Kidney tubule cell (primary cell): ENCODE measurements at regions not wholly inside any gene's neighbourhood (a gene's known extent, or its start where the extent isn't known, plus 50 kb on each side); places are given as distances from the start of the nearest gene placed in this dataset.

Source experiments
- DNase-seq: peaks from one replicate; pipeline ENCODE4 v3.0.0-alpha.2; 2018; ENCODE audit warnings: low spot score

DNA sequence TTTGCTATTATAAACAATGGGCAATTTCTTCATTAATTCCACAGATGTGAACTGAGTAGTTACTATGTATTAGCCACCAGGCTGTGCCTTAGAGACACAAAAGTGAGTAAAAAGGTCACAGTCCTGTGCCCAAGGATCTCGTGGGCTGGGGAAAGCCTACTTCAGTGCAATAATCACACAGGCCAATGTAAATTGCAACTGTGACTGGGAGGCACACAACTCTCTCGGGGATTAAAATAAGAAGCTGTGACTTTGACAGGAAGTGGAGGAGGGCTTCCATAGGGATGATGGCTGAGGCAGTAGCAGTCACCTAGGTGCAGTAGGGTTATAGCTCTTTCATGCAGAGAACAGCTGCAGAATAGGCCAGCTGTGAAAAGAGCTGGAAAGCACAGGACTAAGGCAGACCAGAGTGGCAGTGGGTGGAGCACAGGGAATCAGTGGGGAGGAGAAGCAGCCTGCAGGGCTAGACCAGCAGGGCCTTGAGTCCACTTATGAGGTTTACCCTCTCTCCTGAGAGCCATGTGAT, 121.9 kb downstream of the MAB21L3 start:
- peak; percentile 37 for DNase-seq

DNA sequence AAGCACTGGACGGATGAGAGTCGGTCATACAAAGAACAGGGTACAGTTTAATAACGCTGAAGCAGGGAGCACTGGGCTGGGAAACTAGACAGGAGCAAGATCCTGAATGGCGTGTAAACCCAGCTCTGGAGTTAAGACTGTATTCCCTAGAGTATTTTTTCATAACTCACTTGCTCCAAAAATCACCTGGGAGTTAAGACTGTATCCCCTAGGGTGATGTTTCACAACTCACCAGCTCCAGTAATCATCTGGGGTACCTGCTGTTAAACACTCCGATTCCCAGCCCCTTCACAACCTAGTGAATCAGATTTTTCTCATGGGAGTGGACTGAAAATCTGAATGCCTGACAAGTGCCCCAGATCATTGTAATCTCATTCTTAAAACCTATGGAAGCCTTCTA, 123.2 kb downstream of the MAB21L3 start:
- no peak for DNase-seq

DNA sequence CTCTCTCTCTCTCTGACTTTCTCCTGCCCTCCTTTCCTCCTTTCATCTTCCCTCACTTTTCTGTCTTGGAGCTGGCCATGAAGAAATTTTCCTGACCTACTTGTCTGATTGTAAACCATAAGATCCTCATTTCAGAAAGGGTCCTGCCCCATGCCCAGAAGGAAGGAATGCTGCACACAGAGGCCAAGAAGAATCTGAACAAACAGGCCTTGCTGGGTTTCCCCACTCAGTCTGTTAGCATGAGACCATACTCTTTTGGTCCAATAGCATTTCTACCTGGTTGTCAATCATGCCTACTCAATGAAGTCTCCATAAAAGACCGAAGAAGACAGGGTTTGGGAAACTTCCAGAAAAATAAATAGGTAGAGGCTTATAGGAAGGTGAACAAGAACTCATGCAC, 128.7 kb downstream of the MAB21L3 start:
- DNase-seq: no peak

DNA sequence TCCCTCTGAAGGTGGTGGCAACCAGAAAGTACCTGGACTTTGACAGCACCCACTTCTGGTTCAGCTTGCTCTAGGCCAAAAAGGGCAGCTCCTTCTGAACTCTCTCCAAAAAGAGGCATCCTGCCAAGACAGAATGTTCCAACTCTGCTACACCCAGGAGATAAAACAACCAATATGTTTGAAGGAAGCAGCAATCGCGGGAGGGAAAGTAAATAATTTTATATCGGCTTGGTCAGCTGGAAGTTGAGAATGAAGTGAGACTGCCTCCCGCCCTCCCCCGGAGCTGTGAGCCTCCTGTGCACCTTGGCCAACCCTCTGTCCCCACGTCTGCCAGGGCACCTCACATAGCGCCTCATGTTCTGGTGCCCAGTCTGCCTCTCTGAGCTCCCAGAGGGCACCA, 130.3 kb upstream of the ATP1A1 start:
- DNase-seq: no peak

DNA sequence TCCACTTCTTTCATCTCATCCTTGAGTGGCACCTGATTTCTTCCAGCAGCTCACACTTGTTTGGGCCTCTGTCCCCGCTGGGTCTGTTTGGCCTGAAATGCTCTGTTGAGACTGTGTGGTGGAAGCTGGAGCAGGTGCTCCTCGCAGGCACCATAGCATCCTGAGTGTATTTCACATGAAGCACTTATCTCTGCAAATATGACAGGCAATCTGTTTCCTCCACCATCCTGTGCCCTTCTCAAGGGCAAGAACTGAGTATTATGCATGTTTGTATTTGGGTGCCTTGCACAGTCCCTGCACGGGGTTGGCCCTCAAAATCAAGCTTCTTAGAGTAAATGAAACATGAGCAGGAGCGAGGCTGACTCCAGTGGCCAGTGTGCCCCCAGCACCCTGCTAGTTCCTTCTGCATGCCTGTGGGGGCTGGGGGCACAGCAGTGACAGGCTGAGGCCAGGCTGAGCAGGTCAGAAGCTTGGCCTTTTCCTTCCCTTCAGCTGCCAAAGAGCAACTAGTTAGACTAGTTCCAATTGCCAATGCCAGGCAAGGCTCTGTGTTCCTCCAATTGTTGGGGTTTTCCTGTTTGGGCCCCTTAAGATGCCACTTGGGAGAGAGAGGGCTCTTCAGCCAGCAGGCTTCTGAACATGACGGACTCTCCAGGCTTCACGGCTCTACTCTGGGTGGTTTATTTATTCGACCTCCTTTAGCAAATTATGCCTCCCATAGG, 129.6 kb upstream of the ATP1A1 start:
- DNase-seq: no peak

DNA sequence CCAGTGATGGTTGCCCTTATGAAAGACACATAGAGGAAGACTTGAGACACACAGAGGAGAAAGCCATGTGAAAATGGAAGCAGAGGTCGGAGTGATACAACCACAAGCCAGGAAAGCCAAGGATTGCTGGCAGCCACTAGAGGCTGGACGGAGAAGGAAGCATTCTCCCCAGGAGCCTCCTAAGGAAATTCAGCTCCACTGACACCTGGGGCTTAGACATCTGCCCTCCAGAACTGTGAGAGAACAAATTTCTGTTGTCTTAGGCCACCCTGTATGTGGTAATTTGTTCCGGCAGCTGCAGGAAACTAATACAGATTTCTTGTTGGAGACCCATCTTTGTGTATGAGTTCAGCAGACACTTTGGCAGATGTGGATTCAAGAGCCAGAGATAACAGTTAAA, 126.9 kb upstream of the ATP1A1 start:
- DNase-seq: no peak

DNA sequence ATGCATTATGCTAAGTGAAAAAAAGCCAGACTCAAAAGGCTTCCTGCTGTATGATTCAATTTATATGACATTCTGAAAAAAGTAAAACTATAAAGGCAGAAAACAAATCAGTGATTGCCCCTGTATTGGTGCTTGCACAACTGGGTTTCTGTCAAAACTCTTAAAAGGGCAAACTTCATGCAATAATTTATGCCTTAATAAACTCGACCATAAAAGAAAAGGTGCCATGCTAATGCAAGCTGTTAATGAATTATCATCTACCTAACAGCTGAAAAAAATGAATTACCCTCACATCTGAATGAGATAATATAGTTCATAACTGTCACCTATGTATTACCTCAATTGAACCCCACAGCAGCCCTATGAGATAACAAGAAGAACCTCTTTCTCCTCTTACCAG, 120.8 kb upstream of the ATP1A1 start:
- no peak for DNase-seq

DNA sequence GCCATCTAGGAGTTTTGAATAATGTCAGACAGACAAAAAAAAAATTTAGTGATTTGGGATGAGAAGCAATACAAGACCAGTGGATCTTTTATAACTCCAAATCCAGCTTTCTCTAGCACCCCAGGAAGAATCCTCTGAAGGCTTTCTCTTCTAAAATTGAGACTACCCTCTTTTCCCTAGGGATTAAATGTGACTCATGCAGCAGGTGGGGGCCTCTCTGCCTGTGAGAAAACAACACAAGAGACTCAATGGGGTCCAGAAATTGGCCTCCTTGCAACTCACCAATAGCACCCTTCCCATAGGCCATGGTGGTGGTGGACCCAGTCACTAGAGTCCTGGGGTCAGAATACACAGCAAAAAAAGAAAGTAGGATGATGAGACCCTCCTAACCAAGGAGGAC, 120.3 kb upstream of the ATP1A1 start:
- no peak for DNase-seq

DNA sequence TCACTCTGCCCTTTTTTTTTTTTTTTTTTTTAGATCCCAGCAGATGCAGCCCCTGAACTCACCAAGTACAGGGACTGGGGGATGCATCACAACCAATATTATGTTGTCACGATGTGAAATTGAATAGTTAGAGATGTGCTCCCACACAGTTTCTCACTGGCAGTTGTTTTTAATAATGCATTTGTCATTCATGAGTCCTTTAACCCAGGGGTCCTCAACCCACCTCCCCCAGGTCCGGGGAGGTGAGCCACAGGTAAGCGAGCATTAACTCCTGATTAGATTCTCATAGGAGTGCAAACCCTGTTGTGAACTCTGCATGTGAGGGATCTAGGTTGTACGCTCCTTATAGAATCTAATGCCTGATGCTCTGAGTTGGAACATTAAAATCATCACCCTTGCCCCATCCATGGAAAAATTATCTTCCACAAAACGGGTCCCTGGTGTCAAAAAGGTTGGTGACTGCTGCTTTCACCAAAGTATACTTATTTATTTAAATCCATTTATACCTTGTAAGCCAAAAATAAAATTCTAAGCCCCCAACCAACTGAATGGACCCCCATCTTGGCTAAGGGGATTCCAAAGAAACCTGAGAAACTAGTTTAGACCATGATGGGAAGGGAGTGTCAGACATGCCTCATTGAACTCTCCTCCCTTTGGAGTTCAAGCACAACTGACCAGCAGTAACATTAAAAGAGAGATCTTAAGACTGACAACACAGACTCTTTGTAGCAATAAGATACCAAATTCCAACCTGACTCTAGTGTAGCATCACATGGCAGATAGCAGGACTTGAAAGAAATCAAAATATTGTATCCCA, 119.3 kb upstream of the ATP1A1 start:
- no peak for DNase-seq

DNA sequence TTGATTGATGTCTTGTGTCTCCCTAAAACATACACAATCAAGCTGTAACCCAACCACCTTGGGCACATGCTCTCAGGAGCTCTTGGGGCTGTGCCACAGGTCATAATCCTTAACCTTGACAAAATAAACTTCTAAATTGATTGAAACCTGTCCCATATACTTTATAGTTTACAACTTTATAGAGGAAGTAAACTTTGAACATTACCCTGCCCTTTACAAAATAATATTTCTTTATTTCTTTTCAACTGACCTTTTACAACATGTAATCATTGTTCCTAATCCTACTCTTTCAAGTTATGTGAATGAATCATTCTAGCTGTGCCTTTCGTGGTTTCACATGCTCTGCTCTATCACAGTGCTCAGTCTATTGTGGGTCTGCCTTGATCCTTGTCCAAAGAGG, 118.3 kb upstream of the ATP1A1 start:
- DNase-seq: peak; percentile 41

DNA sequence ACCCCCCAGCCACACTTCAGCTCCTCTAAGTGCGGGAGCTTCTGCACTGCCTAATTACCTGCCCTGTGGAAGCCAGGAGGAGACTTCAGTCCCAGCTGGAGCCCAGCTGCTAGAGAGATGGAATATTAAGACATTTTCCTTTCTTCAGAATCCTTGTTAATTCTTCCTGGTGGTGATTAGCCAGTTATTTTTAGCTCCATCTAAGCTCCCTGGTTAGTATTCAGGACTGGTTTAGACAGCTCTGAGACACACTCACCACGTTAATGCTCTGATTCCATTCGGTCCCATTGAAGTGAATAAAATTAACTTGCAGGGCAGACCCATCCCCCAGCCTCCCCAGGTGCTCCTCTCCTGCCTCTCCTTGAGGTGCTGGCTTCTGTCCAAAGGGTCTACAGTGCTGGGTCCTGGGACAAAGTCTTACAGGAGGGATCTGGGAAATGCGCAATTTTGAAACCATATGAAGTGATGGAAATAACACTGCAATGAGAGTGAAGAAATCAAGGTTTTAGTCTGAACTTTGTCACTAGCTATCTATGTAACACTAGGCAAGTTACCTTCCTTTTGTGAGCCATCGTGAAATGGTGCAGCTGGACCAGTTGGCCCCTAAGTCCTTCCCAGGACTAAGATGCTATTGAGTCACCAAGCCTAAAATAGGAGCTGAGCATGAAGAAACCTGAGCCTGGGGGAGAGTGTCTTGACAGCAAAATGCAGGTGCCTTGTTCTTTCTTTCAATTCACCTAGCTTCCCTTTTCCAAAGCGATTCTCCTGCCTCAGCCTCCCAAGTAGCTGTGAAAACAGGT, 117.4 kb upstream of the ATP1A1 start:
- peak; percentile 62 for DNase-seq

DNA sequence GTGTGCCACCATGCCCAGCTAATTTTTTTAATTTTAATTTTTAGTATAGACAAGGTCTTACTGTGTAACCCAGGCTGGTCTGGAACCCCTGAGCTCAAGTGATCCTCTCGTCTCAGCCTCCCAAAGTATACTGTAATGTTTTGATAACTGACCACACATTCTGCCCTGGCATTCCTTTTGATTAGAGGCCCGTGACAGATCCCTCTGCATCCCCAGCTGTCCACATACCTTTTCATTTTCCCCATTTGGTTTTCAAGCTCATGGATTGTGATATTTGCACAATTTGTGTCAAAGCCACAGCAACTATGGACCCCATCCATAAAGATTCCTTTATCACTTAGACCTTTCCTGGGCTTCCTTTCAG, 116.8 kb upstream of the ATP1A1 start:
- peak; percentile 84 for DNase-seq

DNA sequence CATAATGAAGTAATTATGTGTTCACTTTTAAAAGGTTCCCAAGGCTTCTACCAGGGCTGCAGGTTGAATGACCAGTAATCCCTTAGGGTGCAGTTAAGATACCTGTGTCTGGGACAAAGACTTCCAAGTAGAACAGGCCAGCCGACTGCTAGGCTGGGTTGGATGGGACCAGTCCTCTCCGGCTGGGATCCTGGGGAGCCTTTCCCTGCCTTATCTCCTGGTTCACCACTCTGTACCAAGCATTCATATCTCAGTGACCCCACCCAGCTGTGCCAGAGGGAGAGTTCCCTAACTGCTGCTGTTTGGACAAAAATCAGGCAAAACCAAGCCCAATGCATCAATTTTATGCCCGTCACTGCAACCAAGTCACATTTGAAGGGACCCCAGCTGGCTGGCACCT, 116.2 kb upstream of the ATP1A1 start:
- DNase-seq: no peak

DNA sequence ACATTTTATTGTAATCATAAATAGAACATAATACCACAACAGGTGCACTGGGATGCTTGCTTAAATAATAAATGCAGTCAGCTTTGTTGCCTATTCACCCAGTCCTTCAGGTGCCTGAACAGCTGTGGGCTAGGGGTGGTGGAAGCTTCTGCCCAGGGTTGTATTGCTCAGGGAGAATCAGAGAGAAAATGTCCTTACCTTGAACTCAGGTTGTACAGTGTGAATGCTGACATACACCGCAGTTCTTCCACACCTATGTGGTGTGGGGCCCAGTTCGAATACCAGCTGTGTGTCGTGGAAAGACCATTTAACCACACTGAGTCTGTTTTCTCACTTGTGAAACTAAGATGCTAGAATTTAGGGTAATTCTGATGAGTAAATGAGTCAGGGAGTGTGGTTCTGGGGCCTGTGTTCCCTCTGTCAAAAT, 115.7 kb upstream of the ATP1A1 start:
- DNase-seq: no peak

DNA sequence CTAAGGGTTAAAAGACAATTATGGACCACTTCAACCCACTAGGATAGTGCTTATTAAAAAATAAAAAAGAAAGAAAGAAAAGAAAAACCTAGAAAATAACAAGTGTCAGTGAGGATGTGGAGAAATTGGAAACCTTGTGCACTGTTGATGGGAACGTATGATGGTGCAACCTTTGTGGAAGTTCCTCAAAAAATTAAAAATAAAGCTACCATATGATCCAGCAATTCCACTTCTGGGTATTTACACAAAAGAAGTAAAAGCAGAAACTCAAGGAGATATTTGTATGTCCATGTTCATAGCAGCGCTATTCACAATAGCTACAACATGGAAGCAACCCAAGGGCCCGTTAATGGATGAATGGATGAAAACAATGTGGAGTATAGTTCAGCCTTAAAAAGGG, 115.2 kb upstream of the ATP1A1 start:
- DNase-seq: no peak

DNA sequence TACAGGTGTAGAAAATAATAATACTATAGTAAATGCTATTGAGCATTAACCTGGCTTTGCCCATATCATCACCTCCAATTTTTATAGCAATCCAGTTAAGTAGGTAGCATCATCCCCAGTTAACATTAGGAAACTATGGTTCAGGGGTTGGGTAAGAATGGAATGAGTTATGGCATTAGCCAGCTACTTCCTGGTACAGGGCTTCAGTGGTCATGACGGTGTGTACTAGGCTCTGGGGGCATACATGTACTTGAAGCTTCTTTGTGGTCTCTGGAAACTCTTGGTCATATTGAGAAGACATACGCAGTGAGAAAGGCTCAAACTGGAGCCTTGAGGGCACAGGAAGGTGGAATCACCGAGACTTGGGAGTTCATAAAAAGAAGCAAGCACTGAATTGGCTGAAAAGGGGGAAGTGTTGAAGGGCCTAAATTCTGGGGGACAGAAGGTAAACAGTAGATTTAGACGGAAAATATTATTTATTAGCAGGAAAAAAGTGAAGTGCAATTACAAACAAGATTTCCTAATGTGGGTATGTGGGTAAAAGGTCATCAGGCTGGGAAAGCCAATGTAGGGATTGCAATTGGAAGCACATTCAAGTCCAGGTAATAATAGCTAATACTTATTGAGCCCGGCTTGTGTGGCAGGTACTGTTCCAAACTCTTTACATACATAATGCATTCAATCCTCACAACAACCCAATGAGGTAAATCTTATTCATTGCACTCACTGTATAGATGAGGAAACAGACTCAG, 114.2 kb upstream of the ATP1A1 start:
- peak; percentile 10 for DNase-seq

DNA sequence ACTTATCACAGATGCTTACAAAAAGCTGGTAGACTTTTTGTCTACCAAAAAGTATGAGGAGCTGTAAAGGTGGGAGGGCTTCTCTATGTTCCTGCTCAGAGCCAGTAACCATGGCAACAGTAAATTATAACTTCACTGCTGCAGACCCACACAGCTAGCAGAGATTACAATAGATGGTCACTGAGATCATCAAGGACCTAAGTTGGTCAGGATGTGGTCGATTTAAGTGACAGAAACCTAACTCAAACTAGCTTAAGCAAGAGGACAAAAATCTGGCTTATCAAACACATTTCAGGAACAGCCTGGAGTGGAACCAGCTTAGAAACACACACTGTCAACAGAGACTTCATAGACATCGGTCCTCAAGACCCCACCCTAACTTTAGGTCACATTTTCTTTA, 113.4 kb upstream of the ATP1A1 start:
- DNase-seq: peak; percentile 61

DNA sequence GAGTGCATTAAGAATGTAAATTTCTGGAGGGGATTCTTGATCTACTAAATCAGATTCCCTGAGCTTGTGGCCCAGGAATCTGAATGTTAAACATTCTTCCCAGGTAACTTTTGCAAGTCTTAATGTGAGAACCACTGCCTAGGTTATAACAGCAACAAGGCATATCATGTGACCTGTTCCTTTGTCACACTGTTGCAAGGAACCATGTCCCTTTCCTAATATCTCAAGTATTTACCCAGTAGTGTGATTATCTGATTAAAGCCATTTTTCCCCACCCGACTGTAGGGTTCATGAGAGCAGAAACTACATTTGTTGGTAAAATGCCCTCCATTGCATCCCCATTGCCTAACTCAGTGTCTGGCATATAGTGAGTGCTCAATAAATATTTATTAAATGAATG, 112.9 kb upstream of the ATP1A1 start:
- no peak for DNase-seq

DNA sequence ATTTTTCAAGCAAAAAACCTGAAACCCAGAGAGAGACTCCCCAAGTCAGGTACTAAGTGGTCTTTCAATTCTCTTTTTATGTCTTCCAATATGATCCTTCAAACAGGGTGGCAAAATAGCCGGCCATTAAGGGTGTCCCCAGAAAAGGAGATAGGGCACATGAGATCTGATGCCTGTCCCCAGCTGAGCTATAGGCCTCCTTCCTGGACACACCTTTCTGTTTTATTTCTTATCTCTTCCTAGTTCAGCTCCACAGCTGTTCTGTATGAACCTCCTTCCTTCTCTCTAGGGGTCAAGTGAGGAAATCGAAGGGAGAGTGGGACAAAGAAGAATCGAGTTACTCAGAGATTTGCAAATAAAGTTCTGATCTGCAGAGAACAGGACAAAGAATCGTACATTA, 112.4 kb upstream of the ATP1A1 start:
- no peak for DNase-seq

DNA sequence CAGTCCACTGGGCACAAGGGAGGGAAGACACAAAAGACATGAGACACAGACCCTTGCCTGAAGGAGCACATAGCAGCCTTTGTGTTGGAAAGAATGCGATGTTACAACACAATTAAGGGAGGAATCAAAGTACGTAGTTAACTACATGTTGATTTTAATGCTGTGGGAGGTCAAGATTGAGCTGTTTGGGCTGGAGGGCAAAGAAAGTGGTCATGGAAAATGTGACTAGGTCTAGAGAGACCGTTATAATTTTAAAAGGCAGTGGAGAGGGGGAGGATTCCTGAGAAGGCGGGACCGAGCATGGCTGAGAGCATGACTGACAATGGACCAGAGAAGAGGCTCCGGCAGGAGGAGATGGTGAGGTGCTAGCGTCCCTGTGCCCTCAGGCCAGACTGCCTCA, 111.8 kb upstream of the ATP1A1 start:
- DNase-seq: no peak

DNA sequence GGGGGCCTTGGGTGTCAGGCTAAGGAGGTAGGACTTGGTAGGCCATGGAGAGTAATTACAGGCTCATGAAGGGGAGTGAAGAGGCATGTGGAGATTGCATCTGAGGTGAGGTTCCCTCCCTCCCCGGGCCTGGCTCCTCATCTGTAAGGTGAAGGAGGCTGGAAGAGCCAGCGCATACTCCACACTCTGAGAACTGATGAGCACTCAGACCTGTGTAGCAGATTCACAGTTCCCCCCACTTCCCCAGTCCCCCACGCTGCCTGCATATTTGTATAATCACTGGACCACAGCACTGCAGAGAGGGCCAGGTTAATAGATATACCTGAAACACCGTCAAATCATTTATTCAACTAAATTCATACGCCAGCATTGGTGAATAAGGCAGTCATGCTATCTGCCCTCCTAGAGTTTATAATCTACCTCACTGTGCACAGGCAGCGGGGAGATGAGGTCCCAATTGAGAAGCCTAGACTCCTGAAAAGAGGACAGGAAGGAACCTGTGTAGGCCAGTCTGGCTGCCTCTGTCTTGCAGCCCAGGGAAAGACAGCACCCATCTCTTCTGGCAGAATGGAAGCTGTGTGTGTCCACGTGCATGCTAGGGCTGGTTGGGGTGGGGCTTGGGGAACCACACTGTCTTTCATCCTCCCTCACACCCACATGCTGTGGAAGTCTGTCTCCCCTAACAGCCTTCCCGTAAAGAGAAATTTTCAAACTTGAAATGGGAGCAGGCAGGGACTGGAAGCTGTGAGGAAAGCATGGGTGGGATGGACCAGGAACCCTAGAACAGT, 110.6 kb upstream of the ATP1A1 start:
- DNase-seq: no peak
